ENCODE measurements at regions not wholly inside any gene's neighbourhood (a gene's known extent, or its start where the extent isn't known, plus 50 kb on each side); places are given as distances from the start of the nearest gene placed in this dataset.

- TF ChIP-seq CTCF (IDR thresholded peaks at IDR 0.05 in 4 of 5, conservative IDR thresholded peaks at IDR 0.05 in 1 of 5) (no peak), POLR2A (IDR thresholded peaks at IDR 0.05) (no peak)
These were observed 70.6 kb upstream of the PCSK1 start for GRCh38 chr5:96503501-96504236.

All from gastrocnemius medialis (tissue), 4 donors.